ENCODE measurements at regions not wholly inside any gene's neighbourhood (a gene's known extent, or its start where the extent isn't known, plus 50 kb on each side); places are given as distances from the start of the nearest gene placed in this dataset.

DNA sequence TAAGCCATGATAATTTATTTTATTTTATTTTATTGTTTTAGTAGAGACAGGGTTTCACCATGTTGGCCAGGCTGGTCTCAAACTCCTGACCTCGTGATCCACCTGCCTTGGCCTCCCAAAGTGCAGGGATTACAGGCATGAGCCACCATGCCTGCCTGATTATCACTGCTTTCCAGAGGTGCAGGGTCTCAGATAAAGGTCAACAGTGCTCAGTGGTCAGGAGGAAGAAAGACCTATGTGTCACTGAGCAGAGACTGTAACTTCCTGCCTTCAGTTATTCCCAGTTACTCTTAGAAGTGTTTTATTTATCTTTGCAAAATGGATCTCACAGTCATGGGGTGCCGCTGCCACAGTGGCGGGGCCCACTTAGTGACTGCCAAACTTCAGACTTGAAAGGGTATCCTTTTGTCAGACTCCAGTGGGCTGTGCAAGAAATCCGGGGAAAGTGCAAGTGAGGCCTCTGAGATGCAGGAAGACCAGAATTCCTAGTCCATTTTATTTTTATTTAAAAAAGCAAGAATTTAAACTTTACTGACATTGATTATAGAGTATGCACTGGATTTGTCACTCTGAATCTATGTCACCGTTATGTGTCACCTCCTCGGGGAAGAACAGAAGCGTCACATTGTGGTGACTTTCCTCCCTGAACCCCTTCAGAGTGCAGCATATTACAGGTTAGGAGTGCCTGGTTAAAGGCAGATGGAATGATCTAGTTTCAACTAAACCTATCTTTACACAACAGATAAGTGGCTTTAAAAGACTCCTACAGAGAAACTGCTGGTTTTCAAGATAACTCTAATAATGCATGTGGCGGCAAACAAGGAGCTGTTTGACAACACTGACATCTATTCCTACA, 59.1 kb upstream of the BICD1 start:
- DNase-seq, result no peak

DNA sequence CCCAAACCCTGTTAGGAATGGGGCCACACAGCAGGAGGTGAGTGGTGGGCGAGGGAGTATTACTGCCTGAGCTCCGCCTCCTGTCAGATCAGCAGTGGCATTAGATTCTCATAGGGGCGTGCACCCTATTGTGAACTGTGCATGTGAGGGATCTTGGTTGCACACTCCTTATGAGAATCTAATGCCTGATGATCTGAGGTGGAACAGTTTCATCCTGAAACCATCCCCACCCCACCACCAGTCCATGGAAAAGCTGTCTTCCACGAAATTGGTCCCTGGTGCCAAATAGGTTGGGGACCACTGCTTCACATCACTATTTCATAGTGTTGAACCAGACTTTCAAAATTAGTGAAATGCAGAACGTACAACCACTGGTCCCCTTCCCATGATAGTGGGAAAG, 57.9 kb upstream of the BICD1 start:
- no peak for DNase-seq

DNA sequence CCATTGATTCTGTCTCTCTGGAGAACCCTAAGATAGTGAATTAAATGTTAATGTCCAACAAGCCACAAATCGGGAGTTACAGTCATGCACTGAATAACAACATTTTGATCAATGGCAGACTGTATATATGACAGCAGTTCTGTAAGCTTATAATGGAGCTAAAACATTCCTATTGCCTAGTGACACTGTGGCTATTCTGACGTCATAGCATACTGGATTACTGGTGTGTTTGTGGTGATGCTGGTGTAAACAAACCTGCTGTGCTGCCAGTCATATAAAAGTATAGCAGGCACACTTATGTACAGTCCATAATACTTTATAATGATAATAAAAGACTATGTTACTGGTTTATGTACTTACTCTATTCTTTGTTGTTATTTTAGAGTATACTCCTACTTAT, 56.7 kb upstream of the BICD1 start:
- no peak for DNase-seq

DNA sequence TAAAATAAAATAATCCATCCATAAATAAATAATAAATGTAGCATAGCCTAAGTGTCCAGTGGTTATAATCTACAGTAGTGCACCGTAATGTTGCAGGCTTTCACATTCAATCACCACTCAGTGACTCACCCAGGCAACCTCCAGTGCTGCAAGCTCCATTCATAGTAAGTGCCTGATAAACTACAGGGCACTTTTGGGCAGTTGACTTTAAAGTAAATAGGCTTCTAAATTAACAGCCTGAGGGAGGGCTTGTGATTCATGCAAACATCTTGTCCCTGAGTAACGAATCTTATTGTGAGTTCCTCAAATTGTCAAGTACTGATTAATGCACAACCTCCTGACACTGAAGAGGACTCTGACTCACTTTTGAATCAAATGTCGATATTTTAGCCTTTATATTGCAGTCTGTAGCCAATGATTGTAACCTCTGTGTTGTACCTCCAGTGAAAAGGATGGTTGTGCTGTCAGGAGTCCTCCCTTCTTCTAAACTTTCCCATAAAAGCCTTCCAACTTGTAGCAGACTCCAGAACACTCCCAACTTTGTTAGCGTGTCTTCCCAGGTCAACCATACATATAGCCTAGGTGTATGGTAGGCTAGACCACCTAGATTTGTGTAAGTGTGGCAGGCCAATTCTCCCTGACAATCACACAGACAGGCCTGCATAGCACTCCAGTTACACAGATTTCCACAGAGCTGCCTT, 55.0 kb upstream of the BICD1 start:
- peak; percentile 87 for DNase-seq

DNA sequence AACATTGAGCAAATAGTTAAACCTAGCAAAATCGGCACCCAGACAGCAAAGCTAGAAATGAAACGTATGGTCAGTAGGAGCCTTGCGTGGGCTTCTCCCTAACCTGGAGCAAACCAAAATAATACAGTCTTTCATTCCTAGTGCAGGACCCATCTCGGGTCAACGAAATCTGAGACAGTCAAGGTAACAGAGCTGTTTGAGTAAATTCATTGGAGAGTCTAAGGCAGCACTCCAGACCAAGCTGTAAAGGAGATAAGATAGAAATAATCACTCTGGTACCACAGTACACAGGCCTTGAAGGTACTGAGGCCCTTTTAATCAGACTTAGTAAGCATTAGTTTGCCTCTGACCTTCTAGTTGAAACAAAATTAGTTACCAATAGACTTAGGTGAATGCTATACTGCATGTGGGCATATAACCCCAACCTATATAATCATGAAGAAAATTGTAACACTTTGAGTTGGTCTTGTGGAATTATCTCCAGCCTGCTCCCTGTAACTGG, 54.4 kb upstream of the BICD1 start:
- no peak for DNase-seq

DNA sequence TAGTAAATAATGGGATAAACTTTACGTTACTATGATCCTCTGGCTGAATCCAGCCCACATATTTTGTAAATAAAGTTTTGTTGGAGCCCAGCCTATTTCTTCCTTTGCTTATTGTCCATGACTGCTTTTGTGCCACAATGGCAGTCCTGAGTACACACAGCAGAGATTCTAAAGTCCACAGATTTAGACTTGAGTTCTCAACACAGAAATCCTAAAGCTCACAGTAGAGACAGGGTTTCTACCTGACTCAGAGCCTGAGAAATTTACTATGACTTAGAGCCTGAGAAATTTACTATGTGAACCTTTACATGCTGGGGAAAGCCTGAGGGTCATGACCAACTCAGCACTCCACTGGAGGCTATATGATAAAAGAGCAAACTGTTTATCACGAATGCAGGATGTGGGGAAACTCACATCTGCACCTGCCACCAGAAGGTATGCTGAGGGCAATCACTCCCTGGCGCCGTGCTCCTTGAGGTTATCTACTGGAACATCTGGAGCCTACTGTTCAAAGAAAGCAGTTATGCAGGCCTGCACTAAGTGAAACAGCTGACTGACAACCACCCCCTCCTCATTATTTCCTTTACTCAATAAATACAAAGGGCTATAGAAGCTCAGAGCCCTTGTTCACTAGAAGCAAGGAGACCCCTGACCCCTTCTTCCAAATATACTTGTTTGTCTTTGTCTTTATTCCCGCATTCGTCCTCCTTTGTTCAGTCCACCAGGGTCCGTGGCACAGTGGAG, 52.6 kb upstream of the BICD1 start:
- no peak for DNase-seq

Data from amniotic stem cell (primary cell).